Transverse colon (tissue), 4 donors: ENCODE measurements at regions not wholly inside any gene's neighbourhood (a gene's known extent, or its start where the extent isn't known, plus 50 kb on each side); places are given as distances from the start of the nearest gene placed in this dataset.

Experiments used
- DNase-seq: peaks from one replicate; pipeline ENCODE4 v3.0.0-alpha.2; 2019
- H3K27ac ChIP-seq, 4 donors: fragments of 200-600 bp; sonication (generic); 2 replicates each; pipeline ENCODE4 v1.5.1; 2016 to 2018; ENCODE audit warnings: inconsistent platforms in 4 of 4
- H3K27me3 ChIP-seq: fragments of 200-600 bp; sonication (generic); 2 replicates; pipeline ENCODE4 v1.5.1; 2017; ENCODE audit warnings: inconsistent platforms
- H3K36me3 ChIP-seq, 4 donors: fragments of 200-600 bp; sonication (generic); 2 replicates each; pipeline ENCODE4 v1.5.1; 2017 to 2019; ENCODE audit warnings: inconsistent platforms in 4 of 4
- H3K4me1 ChIP-seq, 4 donors: fragments of 200-600 bp; sonication (generic); 2 replicates each; pipeline ENCODE4 v1.5.1; 2017 to 2020; ENCODE audit warnings: inconsistent platforms in 4 of 4
- H3K4me3 ChIP-seq, 4 donors: fragments of 200-600 bp; sonication (generic); 1 replicate in 1 of 4; 2 replicates in 3 of 4; pipeline versions ENCODE4 v1.5.1 to v1.6.1; 2017 to 2019; ENCODE audit warnings: inconsistent platforms in 4 of 4
- H3K9me3 ChIP-seq, 2 donors: fragments of 200-600 bp; sonication (generic); 2 replicates each; pipeline ENCODE4 v1.5.1; 2017 to 2019; ENCODE audit warnings: inconsistent platforms in 2 of 2
- EP300 ChIP-seq: sonication (generic); formaldehyde crosslinking; IDR thresholded peaks from one replicate; pipeline ENCODE4 v1.6.1; 2017; ENCODE audit warnings: antibody characterized with exemption, low read depth
- POLR2A ChIP-seq: fragments of 450-650 bp; IDR thresholded peaks from one replicate; pipeline ENCODE4 v1.6.1; 2016; ENCODE audit warnings: antibody characterized with exemption, mild to moderate bottlenecking, moderate library complexity
- POLR2AphosphoS5 ChIP-seq, 3 donors: sonication (generic); formaldehyde crosslinking; IDR thresholded peaks; one replicate each; pipeline ENCODE4 v1.6.1; 2016; ENCODE audit warnings: antibody characterized with exemption in 3 of 3
- WGBS, 2 donors: methylation state at CpG; one replicate each; pipeline ENCODE4 v1.1.5; 2018; ENCODE audit warnings: low coverage in 1 of 2; 5-methylcytosine and 5-hydroxymethylcytosine counted together
- in situ Hi-C, 4 donors: fragments of 200-750 bp; cut with MboI; loops; one replicate each; pipeline versions ENCODE4 v1.15.0 to v1.15.1; 2017; ENCODE audit warnings: low sequenced_read_pairs in 3 of 4, low pct_ligation_motif_present in 1 of 4, low pct_unique_long_range_greater_than_20kb in 1 of 4
- intact Hi-C: fragments of 100-400 bp; cut with DNase I; formaldehyde crosslinking; loops from one replicate; pipeline ENCODE4 v1.15.1; 2023; ENCODE audit warnings: low total_unique reads
- TF ChIP-seq, protein P1 (sequence below), 5 experiments: fragments of 200-600 bp in 3 of 5; fragments of 450-650 bp in 2 of 5; sonication (generic) in 3 of 5; IDR thresholded peaks; 1 replicate in 2 of 5; 2 replicates in 3 of 5; pipeline ENCODE4 v1.5.1; 2016 to 2017; ENCODE audit warnings: antibody characterized with exemption in 5 of 5, inconsistent platforms in 3 of 5, mild to moderate bottlenecking in 2 of 5, moderate library complexity in 1 of 5

DNA sequence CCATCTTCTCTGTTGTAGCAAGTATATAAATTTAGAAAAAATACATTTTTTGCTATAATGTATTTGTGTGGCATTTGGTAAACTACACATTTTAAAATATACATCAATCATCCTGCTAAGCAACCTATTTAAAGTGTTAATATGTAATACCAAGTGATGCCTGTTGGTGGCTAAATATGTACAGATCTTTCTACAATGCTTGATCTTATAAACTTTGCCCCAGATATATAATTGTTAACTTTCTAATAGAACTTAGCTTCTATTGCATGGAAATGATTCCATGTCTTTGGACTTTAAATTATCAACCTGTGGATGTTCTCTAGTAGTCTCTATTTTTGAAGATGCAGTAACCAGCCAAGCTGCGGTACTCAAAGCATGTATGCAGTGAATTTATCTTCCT is 1260.4 kb upstream of the RAG2 start:
- Histone ChIP-seq H3K4me3 (no peak overlapping the region), H3K4me1 (no peaks in the 10 kb centered on the region), H3K27me3 (no peaks in the 10 kb centered on the region), H3K27ac (no peak overlapping the region), H3K9me3 (no peaks in the 10 kb centered on the region), H3K36me3 (no peaks in the 10 kb centered on the region)
- TF ChIP-seq, protein P1, sequence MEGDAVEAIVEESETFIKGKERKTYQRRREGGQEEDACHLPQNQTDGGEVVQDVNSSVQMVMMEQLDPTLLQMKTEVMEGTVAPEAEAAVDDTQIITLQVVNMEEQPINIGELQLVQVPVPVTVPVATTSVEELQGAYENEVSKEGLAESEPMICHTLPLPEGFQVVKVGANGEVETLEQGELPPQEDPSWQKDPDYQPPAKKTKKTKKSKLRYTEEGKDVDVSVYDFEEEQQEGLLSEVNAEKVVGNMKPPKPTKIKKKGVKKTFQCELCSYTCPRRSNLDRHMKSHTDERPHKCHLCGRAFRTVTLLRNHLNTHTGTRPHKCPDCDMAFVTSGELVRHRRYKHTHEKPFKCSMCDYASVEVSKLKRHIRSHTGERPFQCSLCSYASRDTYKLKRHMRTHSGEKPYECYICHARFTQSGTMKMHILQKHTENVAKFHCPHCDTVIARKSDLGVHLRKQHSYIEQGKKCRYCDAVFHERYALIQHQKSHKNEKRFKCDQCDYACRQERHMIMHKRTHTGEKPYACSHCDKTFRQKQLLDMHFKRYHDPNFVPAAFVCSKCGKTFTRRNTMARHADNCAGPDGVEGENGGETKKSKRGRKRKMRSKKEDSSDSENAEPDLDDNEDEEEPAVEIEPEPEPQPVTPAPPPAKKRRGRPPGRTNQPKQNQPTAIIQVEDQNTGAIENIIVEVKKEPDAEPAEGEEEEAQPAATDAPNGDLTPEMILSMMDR (IDR thresholded peaks at IDR 0.05): no peak
- TF ChIP-seq EP300 (no peak), POLR2AphosphoS5 (IDR thresholded peaks at IDR 0.05) (no peak), POLR2A (no peak)
- WGBS, 2 donors: 98 to 100% methylated on average over 1 of the region's 1 CpG
- no peak for DNase-seq
- intact Hi-C loops: loop anchor here (10.0 kb wide), 1 partner anchor 1234 kb away; no protein-coding TSS in a partner anchor
- in situ Hi-C loops: no loop called here

DNA sequence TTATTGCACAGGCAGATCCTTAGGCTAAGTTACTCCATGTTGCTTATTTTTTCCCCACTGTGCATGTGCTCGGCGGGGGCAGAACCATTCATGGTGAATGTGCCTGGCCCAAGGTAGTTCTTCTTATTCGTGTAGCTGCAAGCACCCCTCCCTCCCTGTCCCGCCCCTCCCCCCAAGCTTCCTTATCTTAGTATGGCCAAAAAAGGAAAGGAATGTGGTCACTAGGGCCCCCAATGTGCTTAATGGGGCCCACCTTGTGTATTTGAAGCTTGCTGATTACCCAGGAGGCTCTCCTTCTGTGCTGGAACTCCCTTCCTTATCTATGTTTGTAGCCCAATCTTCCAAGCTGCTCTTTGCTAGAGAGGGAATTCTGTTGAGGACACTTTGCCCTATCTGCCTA is 1259.7 kb upstream of the RAG2 start:
- TF ChIP-seq POLR2A (no peak), POLR2AphosphoS5 (IDR thresholded peaks at IDR 0.05) (no peak), EP300 (no peak)
- TF ChIP-seq, protein P1 (IDR thresholded peaks at IDR 0.05): no peak
- H3K4me1 ChIP-seq: no peaks in the 10 kb centered on the region
- in situ Hi-C loops: no loop called here
- no peaks in the 10 kb centered on the region for H3K36me3 ChIP-seq
- H3K27me3 ChIP-seq: no peaks in the 10 kb centered on the region
- H3K9me3 ChIP-seq: no peaks in the 10 kb centered on the region
- no peak overlapping the region for H3K27ac ChIP-seq
- H3K4me3 ChIP-seq: no peak overlapping the region
- intact Hi-C loops: loop anchor here (10.0 kb wide), 1 partner anchor 1233 kb away; no protein-coding TSS in a partner anchor
- 99 to 100% methylated on average over 4 of the region's 4 CpGs for WGBS, 2 donors
- DNase-seq: no peak

DNA sequence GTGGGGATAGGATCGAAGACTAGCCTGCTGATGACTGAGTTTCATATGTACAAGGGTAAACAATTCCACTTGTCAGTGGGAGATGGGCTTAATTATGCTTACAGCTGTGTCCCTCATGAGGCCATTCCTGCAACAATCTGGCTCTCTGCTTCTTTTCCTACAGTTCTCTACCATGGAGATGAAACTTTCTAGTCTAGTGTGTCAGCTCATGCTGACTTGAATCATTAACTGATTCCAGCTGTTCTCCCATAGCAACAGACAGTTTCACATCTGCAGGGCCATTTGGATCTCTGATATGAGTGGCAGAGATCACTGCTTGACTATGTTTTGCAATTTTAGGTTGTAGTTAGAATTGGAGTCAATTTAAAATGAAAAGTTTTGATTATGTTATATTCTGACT is 1251.7 kb upstream of the RAG2 start:
- DNase-seq: no peak
- in situ Hi-C loops: no loop called here
- Histone ChIP-seq H3K4me1 (no peaks in the 10 kb centered on the region), H3K4me3 (no peak overlapping the region), H3K27me3 (no peaks in the 10 kb centered on the region), H3K27ac (no peak overlapping the region), H3K9me3 (no peaks in the 10 kb centered on the region), H3K36me3 (no peaks in the 10 kb centered on the region)
- TF ChIP-seq EP300: no peak
- no peak for TF ChIP-seq POLR2AphosphoS5 (IDR thresholded peaks at IDR 0.05)
- TF ChIP-seq, protein P1 (IDR thresholded peaks at IDR 0.05): no peak
- WGBS, 2 donors: 50% methylated on average over 1 of the region's 1 CpG; no CpG with 5 or more reads in 1 of the 2 donors
- intact Hi-C loops: loop anchor here (10.0 kb wide), 1 partner anchor 1225 kb away; no protein-coding TSS in a partner anchor

DNA sequence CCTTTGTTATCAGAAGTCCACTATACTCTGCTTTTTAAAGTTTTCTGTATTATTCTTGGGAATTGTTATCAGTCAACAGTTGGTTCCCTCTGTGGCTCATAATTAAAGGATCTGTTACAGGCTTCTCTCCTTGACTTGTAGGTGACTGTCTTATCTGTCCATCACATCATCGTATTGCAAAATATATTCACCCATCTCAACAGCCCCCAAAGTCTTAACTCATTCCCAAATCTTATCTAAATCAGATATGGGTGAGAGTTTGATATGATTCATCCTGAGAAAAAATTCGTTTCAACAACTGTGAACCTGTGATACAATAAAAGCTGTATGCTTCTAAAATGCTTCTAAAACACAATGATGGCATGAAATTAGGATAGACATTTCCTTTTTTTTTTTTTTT is 1245.6 kb upstream of the RAG2 start:
- intact Hi-C loops: no loop called here
- no peak for TF ChIP-seq POLR2A
- no peak for TF ChIP-seq POLR2AphosphoS5 (IDR thresholded peaks at IDR 0.05)
- TF ChIP-seq EP300: no peak
- TF ChIP-seq, protein P1 (IDR thresholded peaks at IDR 0.05): no peak
- H3K9me3 ChIP-seq: no peaks in the 10 kb centered on the region
- no peaks in the 10 kb centered on the region for H3K36me3 ChIP-seq
- H3K27me3 ChIP-seq: no peaks in the 10 kb centered on the region
- WGBS, 2 donors: 63 to 71% methylated on average over 2 of the region's 2 CpGs
- H3K4me1 ChIP-seq: no peaks in the 10 kb centered on the region
- no peak overlapping the region for H3K4me3 ChIP-seq
- H3K27ac ChIP-seq: no peak overlapping the region
- in situ Hi-C loops: no loop called here
- no peak for DNase-seq
